Hematopoietic multipotent progenitor cell treated with erythropoietin and hydrocortisone succinate and interleukin-3 and kit ligand, for 6 days (in vitro differentiated cells): ENCODE measurements at regions not wholly inside any gene's neighbourhood (a gene's known extent, or its start where the extent isn't known, plus 50 kb on each side); places are given as distances from the start of the nearest gene placed in this dataset.

Source experiments
- DNase-seq: peaks from one replicate; pipeline ENCODE4 v3.0.0-alpha.2; 2015

DNA sequence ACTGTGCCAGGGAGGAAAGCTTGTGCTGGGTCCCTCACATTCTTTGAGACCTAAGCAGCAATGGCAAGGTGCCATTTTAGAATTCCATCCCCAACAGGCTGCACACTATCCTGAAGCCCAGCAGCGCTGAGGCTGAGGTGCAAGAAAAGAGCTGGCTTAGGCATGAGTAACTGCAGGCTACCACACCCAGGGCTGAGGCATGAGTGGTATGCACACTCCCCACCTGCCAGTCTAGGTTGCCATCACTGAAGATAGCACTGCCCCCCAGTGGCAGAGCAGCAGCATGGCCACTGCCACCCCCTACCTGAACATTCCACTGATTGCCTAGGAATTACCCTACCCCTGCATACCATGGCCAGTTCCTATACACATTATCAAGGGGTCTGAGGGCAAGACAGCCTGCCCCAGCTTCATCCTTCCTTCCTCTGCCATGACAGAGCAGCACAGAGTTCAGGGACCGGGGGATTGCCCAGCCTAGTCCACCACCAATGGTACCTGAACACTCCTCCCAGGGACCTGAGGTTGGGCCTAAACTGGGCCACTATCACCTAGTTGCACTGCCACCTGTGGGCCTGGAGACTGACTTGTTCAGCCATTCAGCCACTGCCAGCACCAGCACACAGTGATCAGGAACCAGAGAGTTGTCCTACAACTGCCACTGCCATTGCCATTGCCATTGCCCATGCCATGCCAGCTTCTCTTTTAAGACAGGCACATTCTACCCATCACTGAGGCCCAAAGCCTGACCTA is 129.8 kb downstream of the SATB1 start:
- DNase-seq = peak; percentile 71

DNA sequence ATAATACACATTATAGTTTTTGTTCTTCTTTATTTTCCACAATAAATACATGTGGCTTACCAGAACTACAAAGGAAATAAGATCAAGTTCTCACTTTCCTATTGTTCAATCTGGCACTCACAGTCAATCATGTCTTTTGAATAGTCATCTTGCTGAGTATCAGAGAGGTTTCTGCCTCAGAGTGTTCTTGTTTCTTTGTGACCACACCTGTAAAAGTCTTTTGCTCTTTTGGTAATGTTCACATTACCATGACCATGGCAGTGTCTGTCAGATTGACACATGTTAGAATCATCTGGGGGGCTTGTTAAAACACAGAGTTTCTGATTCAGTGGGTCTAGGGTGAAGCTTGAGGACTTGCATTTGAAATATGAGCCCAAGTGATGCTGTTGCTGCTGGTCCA is 135.0 kb downstream of the SATB1 start:
- no peak for DNase-seq

DNA sequence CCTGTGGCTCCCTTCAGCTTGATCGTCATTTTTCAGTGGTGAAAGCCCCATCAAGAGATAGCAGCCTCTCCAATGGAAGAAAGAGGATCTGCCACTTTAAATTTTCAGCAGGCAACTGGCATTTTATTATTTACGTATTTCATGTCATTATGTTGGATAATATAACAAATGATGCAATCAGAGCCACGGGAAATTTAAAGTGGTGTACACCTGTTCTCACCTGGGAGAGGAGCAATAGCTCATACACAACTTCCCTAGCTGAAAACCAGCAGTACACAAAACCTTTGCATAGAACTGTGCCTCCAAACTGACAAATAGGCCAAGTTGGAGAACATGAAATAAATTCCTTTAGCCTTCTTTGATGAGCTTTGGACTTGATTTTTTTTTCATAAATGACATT is 136.9 kb downstream of the SATB1 start:
- DNase-seq = no peak

DNA sequence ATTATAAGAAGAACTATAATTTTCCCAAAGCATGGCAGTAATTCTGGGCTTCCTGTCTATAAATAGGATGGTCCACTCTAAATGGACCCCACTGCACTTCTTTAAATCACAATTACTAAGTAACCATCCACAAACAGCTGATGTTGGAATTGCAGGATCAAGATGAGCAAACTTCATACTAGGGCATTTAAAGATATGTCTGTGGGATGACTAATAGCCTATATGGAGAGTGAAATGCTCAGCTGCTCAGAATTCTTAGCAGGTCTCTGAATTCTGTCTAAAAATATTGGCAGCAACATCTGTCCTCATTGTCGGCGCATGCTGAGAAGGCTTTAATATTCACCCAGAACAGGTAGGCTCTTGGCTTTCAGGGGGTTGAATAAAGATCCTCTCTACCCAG is 140.4 kb downstream of the SATB1 start:
- DNase-seq = no peak

DNA sequence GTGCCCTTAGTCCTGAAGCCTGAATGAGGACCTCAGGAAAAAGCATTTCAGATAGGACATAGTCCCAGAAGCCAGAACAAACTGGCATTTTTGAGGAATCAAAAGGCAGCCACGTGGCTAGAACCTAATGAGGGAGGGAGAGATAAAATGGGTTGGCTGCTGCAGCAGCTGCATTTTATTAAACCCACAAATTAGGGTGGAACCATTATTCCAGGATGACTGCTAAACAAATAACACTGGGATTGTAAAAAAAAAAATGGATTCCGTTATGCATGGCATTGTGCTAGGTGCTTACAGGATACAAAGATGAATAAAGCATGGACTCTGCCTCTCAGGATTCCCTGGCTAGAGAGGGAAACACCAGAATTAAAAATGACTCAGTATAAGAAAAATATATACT is 141.5 kb downstream of the SATB1 start:
- DNase-seq = no peak

DNA sequence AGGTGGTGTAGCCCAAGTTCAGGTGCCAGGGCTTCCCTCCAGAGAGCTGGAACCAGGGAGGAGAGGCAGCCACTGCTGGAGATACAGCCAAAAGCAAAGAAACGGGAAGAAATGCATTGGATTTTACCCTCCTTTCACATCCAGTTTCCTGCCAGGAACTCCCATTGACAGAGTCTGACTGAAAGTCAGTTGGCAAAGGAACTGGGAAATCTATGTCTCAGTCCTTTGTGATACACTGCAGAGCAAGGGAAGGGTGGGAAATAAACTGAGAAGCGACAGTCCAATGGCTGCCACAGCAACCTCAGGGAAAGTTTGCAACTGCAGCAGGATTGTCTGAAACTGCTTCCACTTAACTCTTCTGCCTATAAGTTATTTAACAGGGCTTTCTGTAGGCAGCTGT is 142.6 kb downstream of the SATB1 start:
- DNase-seq = no peak

DNA sequence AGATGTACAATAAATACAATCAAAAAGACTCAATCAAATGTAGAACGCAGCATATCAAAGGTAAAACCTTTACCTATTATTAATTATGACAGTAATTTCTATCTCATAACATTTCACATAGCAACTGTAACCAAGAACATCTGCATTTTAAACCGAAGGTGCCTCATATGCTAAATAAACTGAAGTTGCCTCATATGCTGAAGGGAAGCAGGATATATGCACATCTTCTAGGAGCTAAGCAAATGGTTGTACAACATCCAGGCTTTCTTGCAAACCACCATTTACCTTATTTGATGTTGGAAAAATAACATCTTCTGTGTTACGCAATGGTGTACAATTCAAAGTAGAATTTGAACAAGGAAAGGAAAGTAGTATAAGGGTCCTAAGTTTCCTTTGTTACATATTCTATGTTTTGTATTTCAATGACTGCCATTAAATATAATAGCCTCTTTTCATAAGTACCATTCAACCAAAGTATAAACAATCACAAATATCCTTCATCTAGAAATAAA is 145.9 kb downstream of the SATB1 start:
- no peak for DNase-seq

DNA sequence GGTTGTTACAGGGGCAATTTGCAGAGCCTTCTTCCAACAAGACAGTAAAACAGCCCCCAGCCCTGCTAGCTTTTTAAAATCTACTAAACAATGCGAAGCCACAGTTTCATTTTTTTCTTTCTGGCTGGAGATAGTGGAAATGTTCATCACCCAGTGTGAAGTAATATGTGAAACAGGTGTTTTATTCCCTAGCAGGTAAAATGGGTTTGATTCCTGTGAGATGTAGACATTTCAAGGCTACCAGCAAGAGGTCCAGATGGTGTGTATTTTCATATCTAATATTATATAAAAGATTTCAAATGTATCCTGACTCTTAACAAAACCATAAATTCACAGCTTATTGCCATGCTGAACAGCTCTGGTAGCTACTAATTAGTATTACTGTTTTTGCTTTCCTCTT is 160.3 kb downstream of the SATB1 start:
- no peak for DNase-seq

DNA sequence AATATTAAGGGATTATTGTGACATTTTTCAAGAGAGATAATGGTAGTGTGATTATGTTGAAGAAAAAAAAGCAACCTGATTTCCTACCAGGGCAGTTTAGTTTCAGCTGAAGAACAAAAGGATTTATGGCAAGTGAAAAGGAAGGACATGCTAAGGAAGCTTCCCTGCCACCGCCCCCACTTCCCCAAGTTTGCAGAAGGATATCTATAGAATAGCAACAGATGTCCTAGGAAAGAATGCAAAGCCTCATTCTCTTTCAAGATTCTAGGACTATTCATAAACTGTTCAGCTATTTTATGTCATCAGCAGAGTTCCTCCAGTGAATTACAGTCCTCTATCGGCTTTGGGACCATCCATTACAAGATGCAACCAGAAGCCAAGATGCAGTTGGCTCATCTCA is 160.8 kb downstream of the SATB1 start:
- DNase-seq = no peak

DNA sequence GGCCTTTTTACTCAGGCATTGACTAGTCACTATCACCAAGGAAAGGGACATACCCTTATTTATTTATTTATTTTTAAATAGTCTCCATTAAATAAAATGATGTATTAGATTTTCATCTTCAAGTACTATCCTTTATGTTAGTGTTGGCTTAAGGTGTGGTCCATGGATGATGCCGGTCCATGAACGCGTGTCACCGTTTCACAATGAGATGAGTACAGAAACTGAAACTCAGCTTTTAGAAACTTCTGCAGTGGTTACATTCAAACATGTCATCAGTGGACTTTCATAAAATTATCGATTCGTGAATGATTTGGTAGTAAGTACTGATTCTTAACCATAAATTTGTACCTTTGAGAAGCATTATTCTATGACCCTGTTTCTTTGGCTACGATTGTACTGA is 166.6 kb downstream of the SATB1 start:
- no peak for DNase-seq

DNA sequence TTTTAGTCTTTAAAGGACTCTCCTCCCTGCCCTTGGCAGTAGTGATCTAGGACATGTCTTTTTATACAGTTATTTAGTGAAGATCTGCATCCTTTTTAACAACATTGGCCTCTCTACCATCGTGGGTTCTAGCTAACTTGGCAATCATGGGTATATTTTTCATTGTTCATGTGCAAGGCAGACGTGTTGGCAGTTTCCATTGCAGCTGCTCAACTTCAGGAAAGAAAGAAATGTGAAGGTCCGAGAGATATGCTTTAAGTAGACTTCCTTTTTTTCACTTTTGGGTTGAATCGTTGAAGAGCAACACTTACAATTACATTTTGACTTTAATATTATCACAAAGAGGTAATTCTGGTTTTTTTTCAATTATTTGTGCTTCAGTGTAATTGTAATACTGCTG is 172.6 kb downstream of the SATB1 start:
- DNase-seq = peak; percentile 14

DNA sequence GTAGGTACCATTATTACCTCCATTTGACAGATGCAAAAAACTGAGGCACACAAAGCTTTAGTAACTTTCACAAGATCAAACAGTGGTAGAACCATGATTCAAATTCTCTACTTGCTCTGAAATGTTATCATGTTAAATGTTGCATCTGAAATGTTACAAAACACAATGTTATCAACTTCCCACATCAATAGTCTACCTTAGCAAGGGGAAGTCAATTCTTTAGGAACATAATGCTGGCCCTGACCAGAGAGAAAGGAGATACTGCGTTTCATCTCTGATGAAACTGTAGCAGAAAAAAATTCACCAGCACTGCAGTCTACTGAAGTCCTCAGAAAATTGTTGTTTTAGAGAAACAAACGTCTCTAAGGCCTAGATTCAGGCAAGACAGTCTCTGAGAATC is 174.1 kb downstream of the SATB1 start:
- peak; percentile 50 for DNase-seq

DNA sequence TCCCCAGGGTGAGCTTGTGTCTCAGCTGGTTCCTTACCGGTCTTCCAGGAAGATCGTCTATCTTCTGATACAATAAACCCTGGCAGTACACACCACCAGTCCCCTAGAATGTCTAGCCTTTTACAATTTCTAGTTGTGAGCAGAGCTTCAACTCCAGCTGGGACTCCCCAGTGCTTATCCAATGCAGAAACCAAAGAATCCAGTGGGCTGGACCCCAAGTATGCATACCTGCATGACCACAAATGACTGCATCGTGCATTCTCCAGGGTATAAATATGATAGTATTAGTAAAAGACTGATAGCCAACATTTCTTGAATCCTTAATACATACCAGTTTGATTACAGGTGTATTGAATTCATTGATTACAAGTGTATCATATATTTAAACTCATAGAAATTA is 176.0 kb downstream of the SATB1 start:
- DNase-seq = no peak

DNA sequence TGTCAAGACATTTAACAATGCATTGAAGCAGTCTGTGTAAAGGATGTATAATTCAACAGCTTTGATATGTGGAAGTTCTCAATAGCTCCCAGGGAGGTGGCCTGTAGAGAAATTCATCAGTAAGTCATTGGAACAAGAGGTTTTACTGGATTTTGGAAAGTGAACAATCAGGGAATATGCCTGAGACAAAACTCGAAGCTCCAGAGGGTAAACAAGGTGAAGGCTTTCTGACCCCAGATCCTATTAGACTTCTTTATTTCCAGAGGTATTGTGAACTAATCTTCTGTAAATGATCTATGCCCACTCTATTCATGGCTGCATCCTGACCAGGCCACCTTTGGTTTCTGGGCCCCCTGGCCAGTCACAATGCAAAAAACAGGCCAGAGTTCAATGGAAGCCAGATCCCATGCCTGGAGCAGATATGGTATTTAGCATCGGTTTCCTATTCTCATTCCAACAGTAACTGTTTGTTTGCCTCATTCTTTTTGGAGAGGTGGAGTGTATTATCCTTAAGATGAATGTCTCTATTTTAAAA is 177.3 kb downstream of the SATB1 start:
- DNase-seq = no peak

DNA sequence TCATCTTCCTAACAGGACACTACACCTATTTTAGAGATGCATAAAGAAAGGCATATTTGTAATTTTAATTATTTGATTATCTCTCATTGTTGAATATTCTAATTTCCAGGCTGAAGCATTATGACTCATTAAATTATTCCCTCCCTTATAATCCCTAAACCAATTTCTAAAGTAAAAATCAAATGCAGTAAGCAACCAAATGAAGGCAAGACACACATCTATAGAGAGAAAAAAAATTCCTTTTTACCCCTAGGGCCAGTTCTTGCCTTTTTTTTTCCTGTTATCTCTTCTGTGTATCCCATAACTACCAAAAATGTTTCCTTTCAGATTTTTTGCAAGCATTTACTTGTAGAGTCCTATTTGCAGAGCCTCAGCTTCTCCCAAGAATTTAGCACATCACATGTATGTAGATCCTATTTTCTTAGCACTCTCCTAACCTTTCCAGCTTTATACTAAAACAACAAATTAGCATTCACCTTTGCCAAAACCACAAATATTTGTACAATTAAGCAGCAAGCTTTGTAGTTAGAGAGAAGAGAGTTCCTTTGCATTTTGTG is 177.9 kb downstream of the SATB1 start:
- no peak for DNase-seq

DNA sequence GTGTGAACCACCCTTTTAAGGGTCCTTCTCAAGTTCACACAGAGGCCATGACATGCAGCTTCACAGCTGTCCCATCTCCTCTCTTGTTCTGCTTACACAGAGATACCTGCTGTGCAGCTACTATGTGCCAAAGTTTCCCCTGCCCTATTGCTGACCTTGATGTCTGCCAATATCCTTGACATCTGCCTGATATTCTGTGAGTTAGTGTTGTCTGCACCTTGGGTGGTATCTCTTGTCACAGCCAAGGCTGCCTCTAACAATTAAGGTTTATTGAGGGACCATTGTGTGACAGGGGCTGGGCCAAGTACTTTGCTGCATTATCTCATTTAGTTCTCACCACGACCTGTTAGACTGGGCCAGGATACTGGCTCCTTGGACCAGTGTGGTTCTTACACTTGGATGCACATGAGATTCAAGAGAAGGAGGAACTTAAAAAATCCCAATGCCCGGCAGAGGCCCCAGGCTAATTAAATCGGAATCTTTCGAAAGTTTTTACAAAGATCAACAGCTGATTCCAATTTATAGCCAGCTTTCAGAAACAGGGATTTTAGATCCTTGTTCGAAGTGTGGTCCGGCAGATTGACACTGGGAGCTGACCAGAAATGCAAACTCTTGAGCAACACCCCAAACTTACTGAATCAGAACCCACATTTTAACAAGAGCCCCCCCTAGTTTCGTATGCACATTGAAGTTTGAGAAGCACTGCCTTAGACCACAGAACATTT is 178.6 kb downstream of the SATB1 start:
- no peak for DNase-seq

DNA sequence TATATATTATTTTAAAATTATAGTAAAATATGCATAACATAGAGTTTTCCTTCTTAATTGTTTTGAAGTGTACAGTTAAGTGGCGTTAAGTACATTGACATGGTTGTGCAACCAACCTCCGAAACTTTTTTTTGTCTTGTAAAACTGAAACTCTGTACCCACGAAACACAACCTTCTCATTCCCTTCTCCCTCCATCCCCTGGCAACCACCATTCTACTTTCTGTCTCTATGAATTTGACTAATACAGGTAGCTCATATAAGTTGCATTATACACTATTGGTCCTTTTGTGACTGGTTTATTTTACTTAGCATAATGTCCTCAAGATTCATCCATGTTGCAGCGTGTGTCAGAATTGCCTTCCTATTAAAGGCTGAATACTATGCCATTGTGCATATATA is 179.4 kb downstream of the SATB1 start:
- no peak for DNase-seq

DNA sequence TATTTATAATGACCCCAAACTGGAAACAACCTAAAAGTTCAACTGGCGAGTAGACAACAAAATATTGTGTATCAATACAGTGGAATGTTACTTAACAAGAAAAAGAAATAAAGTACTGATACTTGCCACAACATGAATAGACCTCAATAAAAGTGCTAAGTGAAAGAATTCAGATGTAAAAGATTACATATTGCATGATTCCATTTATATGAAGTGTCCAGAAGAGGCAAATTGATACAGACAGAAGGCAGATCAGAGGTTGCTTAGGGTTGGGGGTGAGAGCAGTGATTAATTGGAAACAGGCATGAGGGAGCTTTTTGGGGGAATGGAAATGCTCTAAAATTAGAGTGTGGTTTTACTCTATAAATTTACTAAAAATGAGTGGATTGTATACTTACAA is 183.3 kb downstream of the SATB1 start:
- DNase-seq = no peak

DNA sequence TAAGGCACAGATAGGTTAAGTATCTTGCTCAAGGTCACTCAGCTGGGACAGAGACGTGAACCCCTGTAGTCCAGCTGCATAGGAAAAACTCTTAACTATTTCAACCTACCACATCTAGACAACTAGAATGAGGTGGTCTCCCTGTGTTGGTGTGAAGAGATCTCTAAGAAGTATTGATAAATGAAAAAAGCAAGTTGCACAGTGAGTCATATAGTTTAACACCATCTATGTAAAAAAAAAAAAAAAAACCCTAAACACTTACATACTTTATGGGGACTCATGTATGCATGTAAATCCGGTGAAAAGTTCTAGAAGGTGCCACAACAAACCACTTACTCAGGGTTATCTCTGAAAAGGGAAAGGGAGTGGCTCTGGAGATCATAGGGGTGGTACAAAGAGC is 185.5 kb downstream of the SATB1 start:
- DNase-seq = no peak

DNA sequence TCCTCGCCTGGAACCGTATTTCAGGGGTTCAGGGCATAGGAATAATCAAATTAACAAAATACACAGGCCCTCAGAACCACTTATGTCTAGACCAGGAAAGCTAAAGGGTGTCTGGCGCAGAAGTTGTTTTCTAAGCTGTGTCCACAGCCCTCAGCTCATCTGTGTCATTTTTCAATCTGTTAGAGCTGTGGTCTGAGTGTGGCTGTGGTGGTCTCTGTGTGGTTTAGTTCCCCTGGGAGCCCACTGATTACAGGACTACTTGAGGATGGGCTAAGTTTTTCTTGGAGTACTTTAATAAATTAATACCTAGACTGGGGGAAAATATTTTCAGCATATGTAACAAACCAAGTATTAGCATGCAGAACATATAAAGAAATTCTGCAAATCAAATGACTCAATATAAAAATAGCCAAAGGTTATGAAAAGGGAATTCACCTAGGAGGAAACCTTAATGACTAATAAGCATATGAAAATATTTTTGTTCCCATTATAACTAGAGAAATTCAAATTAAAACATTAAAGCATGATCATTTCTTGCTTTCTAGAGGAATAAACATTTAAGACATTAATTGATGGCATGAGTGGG is 186.3 kb downstream of the SATB1 start:
- no peak for DNase-seq

DNA sequence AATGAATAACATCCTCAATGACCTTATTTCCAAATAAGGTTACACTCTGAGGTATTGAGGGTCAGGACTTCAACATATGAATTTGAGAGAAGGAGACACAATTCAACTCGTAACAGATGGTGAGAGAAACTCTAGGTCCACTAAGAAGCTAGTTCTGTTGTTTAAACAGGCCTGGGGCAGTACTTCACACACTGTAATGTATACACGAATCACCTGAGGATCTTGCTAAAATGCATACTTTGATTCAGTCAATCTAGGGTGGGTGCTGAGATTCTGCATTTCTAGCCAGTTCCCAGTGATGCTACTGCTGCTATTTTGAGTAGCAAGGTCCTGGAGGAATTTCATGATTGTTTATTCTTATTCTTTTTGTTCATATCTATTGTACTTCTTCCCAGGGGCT is 186.8 kb downstream of the SATB1 start:
- DNase-seq = no peak

DNA sequence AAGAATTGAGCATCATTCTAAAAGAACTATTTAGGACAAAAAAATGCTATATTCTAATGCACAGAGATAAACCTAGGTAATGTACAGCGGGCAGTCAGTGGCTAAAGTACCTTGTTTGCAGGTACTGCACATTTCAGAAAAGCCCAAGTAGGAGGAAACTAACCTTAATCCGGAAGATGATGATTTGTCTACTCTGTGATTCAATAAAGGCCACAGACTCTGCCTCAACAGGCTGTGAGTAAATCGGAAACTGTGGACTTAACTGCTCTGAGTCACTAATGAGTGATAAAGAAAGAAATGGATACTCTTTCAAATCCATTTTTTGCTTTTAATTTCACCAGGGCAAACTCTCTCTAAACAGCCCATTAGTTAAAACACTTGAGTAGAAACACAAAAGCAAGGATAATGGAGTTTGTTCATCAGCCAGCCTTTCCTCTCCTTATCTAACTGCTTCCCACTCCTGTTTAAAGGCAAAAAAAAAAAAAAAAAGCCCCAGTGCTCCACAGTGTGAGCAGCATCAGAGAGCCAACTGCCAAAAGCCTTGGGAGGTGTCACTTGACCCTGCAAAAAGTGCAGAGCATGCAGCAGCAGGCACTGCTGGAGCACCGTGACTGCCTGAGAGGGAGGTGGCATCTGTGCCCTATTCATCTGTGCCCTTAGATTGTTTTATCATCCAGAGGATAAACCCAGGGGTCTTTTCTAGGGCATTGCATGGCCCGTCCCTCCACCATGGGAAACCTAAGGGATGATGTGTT is 187.7 kb downstream of the SATB1 start:
- DNase-seq = no peak

DNA sequence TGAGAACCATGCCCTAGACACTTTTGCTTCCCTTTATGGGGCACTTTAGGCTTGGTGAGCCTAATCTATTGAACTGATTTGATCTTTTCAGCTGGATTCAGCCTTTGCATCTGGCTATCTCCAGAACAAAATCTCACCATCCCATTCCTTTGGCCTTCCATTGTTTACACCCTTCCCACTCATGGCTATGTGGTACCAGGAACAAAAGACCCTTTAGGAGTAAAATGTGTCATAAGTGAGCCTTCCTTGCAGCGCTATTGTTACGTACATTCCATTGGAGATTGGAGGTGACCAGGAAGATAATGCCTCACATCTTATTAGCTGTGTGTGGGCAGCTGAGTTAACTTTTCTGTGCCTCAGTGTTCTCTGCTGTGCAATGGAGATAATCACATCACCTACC is 188.4 kb downstream of the SATB1 start:
- DNase-seq = no peak
